Liver (tissue), 8 donors: ENCODE measurements at regions not wholly inside any gene's neighbourhood (a gene's known extent, or its start where the extent isn't known, plus 50 kb on each side); places are given as distances from the start of the nearest gene placed in this dataset.

Experiments used
- DNase-seq: peaks from one replicate; pipeline ENCODE4 v3.0.0-alpha.2; 2017; ENCODE audit warnings: low spot score
- H3K27ac ChIP-seq, 2 donors: one replicate each; pipeline ENCODE4 v1.7.0; 2013; ENCODE audit warnings: inconsistent platforms in 2 of 2, low read length in 2 of 2, control low read depth in 1 of 2, low read depth in 1 of 2, mild to moderate bottlenecking in 1 of 2
- H3K27me3 ChIP-seq, 4 donors: one replicate each; pipeline versions ENCODE4 v1.6.1 to v1.7.0; 2013; ENCODE audit warnings: low read length in 3 of 4, inconsistent platforms in 1 of 4, mild to moderate bottlenecking in 1 of 4, moderate library complexity in 1 of 4; ENCODE audit not compliant: control insufficient read depth in 4 of 4, insufficient read depth in 4 of 4
- H3K36me3 ChIP-seq, 4 donors: one replicate each; pipeline versions ENCODE4 v1.6.1 to v1.7.0; 2013; ENCODE audit warnings: low read length in 3 of 4, mild to moderate bottlenecking in 3 of 4, low read depth in 1 of 4, moderate library complexity in 1 of 4; ENCODE audit not compliant: control insufficient read depth in 4 of 4, insufficient read depth in 3 of 4
- H3K4me1 ChIP-seq, 4 donors: one replicate each; pipeline versions ENCODE4 v1.6.1 to v1.7.0; 2013; ENCODE audit warnings: low read length in 3 of 4, mild to moderate bottlenecking in 3 of 4, moderate library complexity in 1 of 4; ENCODE audit not compliant: control insufficient read depth in 4 of 4, insufficient read depth in 4 of 4
- H3K4me3 ChIP-seq, 3 donors: one replicate each; pipeline versions ENCODE4 v1.6.1 to v1.7.0; 2013; ENCODE audit warnings: low read length in 3 of 3, control low read depth in 1 of 3, low read depth in 1 of 3, mild to moderate bottlenecking in 1 of 3
- H3K9ac ChIP-seq, 2 donors: one replicate each; pipeline ENCODE4 v1.7.0; 2013; ENCODE audit warnings: low read length in 2 of 2, mild to moderate bottlenecking in 2 of 2, moderate library complexity in 2 of 2, control low read depth in 1 of 2, low read depth in 1 of 2
- H3K9me3 ChIP-seq, 4 donors: one replicate each; pipeline versions ENCODE4 v1.6.1 to v1.7.0; 2013; ENCODE audit warnings: low read length in 3 of 4; ENCODE audit not compliant: control insufficient read depth in 4 of 4
- EGR1 ChIP-seq, 2 donors: IDR thresholded peaks; 2 replicates each; pipeline ENCODE4 v1.6.1; 2016 to 2018; ENCODE audit warnings: antibody characterized with exemption in 2 of 2, low read depth in 2 of 2
- FOXA1 ChIP-seq: IDR thresholded peaks from 2 replicates; pipeline ENCODE4 v1.6.1; 2016; ENCODE audit warnings: antibody characterized with exemption
- GABPA ChIP-seq, 2 donors: IDR thresholded peaks in 1 of 2; conservative IDR thresholded peaks in 1 of 2; 2 replicates each; pipeline ENCODE4 v1.6.1; 2016; ENCODE audit warnings: antibody characterized with exemption in 2 of 2, mild to moderate bottlenecking in 1 of 2, moderate library complexity in 1 of 2
- HNF4A ChIP-seq, 2 donors: conservative IDR thresholded peaks; 2 replicates each; pipeline ENCODE4 v1.6.1; 2016; ENCODE audit warnings: antibody characterized with exemption in 2 of 2, mild to moderate bottlenecking in 2 of 2
- HNF4G ChIP-seq: IDR thresholded peaks from 2 replicates; pipeline ENCODE4 v1.6.1; 2016; ENCODE audit warnings: antibody characterized with exemption
- JUND ChIP-seq, 2 donors: IDR thresholded peaks; 2 replicates each; pipeline ENCODE4 v1.6.1; 2016; ENCODE audit warnings: antibody characterized with exemption in 2 of 2
- NR2F2 ChIP-seq: IDR thresholded peaks from 2 replicates; pipeline ENCODE4 v1.6.1; 2016; ENCODE audit warnings: antibody characterized with exemption
- RAD21 ChIP-seq, 2 donors: IDR thresholded peaks; 2 replicates each; pipeline ENCODE4 v1.6.1; 2016; ENCODE audit warnings: antibody characterized with exemption in 2 of 2, mild to moderate bottlenecking in 2 of 2
- RXRA ChIP-seq, 2 donors: IDR thresholded peaks; 2 replicates each; pipeline ENCODE4 v1.6.1; 2017 to 2018; ENCODE audit warnings: antibody characterized with exemption in 2 of 2, mild to moderate bottlenecking in 1 of 2
- SP1 ChIP-seq: IDR thresholded peaks from 2 replicates; pipeline ENCODE4 v1.6.1; 2018; ENCODE audit warnings: antibody characterized with exemption, mild to moderate bottlenecking
- YY1 ChIP-seq: IDR thresholded peaks from 2 replicates; pipeline ENCODE4 v1.6.1; 2016; ENCODE audit warnings: antibody characterized with exemption, mild to moderate bottlenecking
- ZBTB33 ChIP-seq: IDR thresholded peaks from 2 replicates; pipeline ENCODE4 v1.6.1; 2016; ENCODE audit warnings: antibody characterized with exemption
- WGBS: extraction: QIAGEN DNeasy Blood & Tissue Kit; methylation state at CpG from one replicate; pipeline ENCODE4 v1.1.7; 2013; 5-methylcytosine and 5-hydroxymethylcytosine counted together
- TF ChIP-seq, protein P1 (sequence below): IDR thresholded peaks from 2 replicates; pipeline ENCODE4 v1.6.1; 2016; ENCODE audit warnings: antibody characterized with exemption
- TF ChIP-seq, protein P2 (sequence below): IDR thresholded peaks from 2 replicates; pipeline ENCODE4 v1.6.1; 2016; ENCODE audit warnings: antibody characterized with exemption
- TF ChIP-seq, protein P3 (sequence below): fragments of 150-350 bp; IDR thresholded peaks from 2 replicates; pipeline ENCODE4 v1.5.1; 2017; ENCODE audit warnings: improper control_type of control experiment, low read depth, low read length; ENCODE audit not compliant: missing input control
- TF ChIP-seq, protein P4 (sequence below): IDR thresholded peaks from 2 replicates; pipeline ENCODE4 v1.6.1; 2016; ENCODE audit warnings: antibody characterized with exemption, mild to moderate bottlenecking
- donor health status: healthy.
- donor health status: healthy.
- donor health status: healthy.
- donor health status: healthy.
- donor health status: healthy.

DNA sequence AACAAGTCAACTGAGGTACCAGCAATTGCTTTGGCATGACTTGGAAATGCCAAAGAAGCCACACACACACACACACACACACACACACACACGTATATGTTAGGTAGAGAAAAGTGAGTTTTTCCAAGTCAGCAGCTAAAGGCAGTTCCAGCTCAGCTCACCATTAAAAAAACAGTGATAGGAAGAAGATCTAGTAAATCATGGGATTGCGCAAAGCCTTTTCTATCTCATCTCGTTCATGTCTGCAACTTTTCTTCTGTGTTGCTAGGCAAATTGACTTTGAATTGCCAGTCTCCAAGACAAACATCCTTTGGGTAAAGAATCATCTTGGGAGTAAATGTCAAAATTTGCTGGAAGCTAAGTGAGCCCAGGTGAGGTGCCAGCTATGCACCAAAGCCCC, 500.1 kb downstream of the ENC1 start:
- H3K4me3 ChIP-seq = no peak overlapping the region
- H3K4me1 ChIP-seq = no peaks in the 10 kb centered on the region
- no peaks in the 10 kb centered on the region for H3K9me3 ChIP-seq
- WGBS = 75% methylated on average over 3 of the region's 3 CpGs
- TF ChIP-seq RXRA (IDR thresholded peaks at IDR 0.05) (no peak), YY1 (no peak), JUND (IDR thresholded peaks at IDR 0.05) (no peak), NR2F2 (no peak), EGR1 (IDR thresholded peaks at IDR 0.05; ENCODE audit: low read depth in 2 of 2) (no peak), ZBTB33 (no peak), GABPA (IDR thresholded peaks at IDR 0.05 in 1 of 2, conservative IDR thresholded peaks at IDR 0.05 in 1 of 2) (no peak), RAD21 (IDR thresholded peaks at IDR 0.05) (no peak), FOXA1 (no peak), HNF4A (conservative IDR thresholded peaks at IDR 0.05) (no peak), HNF4G (no peak), SP1 (no peak)
- TF ChIP-seq, protein P1, sequence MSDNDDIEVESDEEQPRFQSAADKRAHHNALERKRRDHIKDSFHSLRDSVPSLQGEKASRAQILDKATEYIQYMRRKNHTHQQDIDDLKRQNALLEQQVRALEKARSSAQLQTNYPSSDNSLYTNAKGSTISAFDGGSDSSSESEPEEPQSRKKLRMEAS = no peak
- TF ChIP-seq, protein P2, sequence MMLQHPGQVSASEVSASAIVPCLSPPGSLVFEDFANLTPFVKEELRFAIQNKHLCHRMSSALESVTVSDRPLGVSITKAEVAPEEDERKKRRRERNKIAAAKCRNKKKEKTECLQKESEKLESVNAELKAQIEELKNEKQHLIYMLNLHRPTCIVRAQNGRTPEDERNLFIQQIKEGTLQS = no peak
- TF ChIP-seq, protein P3, sequence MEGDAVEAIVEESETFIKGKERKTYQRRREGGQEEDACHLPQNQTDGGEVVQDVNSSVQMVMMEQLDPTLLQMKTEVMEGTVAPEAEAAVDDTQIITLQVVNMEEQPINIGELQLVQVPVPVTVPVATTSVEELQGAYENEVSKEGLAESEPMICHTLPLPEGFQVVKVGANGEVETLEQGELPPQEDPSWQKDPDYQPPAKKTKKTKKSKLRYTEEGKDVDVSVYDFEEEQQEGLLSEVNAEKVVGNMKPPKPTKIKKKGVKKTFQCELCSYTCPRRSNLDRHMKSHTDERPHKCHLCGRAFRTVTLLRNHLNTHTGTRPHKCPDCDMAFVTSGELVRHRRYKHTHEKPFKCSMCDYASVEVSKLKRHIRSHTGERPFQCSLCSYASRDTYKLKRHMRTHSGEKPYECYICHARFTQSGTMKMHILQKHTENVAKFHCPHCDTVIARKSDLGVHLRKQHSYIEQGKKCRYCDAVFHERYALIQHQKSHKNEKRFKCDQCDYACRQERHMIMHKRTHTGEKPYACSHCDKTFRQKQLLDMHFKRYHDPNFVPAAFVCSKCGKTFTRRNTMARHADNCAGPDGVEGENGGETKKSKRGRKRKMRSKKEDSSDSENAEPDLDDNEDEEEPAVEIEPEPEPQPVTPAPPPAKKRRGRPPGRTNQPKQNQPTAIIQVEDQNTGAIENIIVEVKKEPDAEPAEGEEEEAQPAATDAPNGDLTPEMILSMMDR = no peak
- TF ChIP-seq, protein P4, sequence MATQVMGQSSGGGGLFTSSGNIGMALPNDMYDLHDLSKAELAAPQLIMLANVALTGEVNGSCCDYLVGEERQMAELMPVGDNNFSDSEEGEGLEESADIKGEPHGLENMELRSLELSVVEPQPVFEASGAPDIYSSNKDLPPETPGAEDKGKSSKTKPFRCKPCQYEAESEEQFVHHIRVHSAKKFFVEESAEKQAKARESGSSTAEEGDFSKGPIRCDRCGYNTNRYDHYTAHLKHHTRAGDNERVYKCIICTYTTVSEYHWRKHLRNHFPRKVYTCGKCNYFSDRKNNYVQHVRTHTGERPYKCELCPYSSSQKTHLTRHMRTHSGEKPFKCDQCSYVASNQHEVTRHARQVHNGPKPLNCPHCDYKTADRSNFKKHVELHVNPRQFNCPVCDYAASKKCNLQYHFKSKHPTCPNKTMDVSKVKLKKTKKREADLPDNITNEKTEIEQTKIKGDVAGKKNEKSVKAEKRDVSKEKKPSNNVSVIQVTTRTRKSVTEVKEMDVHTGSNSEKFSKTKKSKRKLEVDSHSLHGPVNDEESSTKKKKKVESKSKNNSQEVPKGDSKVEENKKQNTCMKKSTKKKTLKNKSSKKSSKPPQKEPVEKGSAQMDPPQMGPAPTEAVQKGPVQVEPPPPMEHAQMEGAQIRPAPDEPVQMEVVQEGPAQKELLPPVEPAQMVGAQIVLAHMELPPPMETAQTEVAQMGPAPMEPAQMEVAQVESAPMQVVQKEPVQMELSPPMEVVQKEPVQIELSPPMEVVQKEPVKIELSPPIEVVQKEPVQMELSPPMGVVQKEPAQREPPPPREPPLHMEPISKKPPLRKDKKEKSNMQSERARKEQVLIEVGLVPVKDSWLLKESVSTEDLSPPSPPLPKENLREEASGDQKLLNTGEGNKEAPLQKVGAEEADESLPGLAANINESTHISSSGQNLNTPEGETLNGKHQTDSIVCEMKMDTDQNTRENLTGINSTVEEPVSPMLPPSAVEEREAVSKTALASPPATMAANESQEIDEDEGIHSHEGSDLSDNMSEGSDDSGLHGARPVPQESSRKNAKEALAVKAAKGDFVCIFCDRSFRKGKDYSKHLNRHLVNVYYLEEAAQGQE = no peak
- DNase-seq = no peak
- H3K36me3 ChIP-seq = no peaks in the 10 kb centered on the region
- no peak overlapping the region for H3K27ac ChIP-seq
- H3K27me3 ChIP-seq = peaks cover 0 to 3% (median 0%) of the 10 kb centered on the region in 4 donors
- H3K9ac ChIP-seq = no peak overlapping the region

- H3K9ac ChIP-seq = no peak overlapping the region
- H3K27ac ChIP-seq = no peak overlapping the region
- TF ChIP-seq, protein P1 = no peak
- no peak for TF ChIP-seq YY1
- no peak for TF ChIP-seq HNF4A (conservative IDR thresholded peaks at IDR 0.05)
- TF ChIP-seq, protein P3 = no peak
- TF ChIP-seq RXRA (IDR thresholded peaks at IDR 0.05) = no peak
- TF ChIP-seq, protein P2 = no peak
- no peak for TF ChIP-seq HNF4G
- H3K36me3 ChIP-seq = no peaks in the 10 kb centered on the region
- H3K4me3 ChIP-seq = no peak overlapping the region
- no peak for DNase-seq
- WGBS = 95% methylated on average over 6 of the region's 6 CpGs
- H3K4me1 ChIP-seq = no peaks in the 10 kb centered on the region
- no peaks in the 10 kb centered on the region for H3K9me3 ChIP-seq
- H3K27me3 ChIP-seq = peaks cover 0 to 3% (median 0%) of the 10 kb centered on the region in 4 donors
Measured at GRCh38 chr5:74139589-74139988, 500.9 kb downstream of the ENC1 start.
